Tibial nerve (tissue), 4 donors: ENCODE measurements at regions not wholly inside any gene's neighbourhood (a gene's known extent, or its start where the extent isn't known, plus 50 kb on each side); places are given as distances from the start of the nearest gene placed in this dataset.
"Not testable (repeated sequence)": the region's sequence is repeated elsewhere in the genome, so short reads cannot be mapped to it uniquely, and the experiment has no call there.

Experiments
- DNase-seq, 2 donors: peaks; one replicate each; pipeline ENCODE4 v3.0.0-alpha.2; 2019; ENCODE audit warnings: low spot score in 2 of 2
- H3K27ac ChIP-seq, 4 donors: fragments of 200-600 bp; sonication (generic) in 3 of 4; one replicate each; pipeline ENCODE4 v1.5.1; 2017 to 2019; ENCODE audit warnings: mild to moderate bottlenecking in 1 of 4
- H3K27me3 ChIP-seq, 2 donors: fragments of 200-600 bp; sonication (generic) in 1 of 2; one replicate each; pipeline versions ENCODE4 v1.5.1 to v1.6.0; 2017 to 2019
- H3K36me3 ChIP-seq, 3 donors: fragments of 200-600 bp; sonication (generic); one replicate each; pipeline ENCODE4 v1.5.1; 2018 to 2019
- H3K4me1 ChIP-seq, 4 donors: fragments of 200-600 bp; sonication (generic) in 3 of 4; one replicate each; pipeline ENCODE4 v1.5.1; 2017 to 2019
- H3K4me3 ChIP-seq, 4 donors: fragments of 200-600 bp; sonication (generic) in 3 of 4; one replicate each; pipeline ENCODE4 v1.5.1; 2017 to 2019; ENCODE audit warnings: mild to moderate bottlenecking in 1 of 4, moderate library complexity in 1 of 4
- H3K9me3 ChIP-seq, 4 donors: fragments of 200-600 bp; sonication (generic) in 3 of 4; one replicate each; pipeline ENCODE4 v1.5.1; 2017 to 2019
- CTCF ChIP-seq, 5 experiments: fragments of 200-600 bp in 3 of 5; fragments of 450-650 bp in 2 of 5; sonication (generic) in 3 of 5; IDR thresholded peaks; one replicate each; pipeline ENCODE4 v1.5.1; 2016 to 2019; ENCODE audit warnings: antibody characterized with exemption in 5 of 5, mild to moderate bottlenecking in 3 of 5, moderate library complexity in 2 of 5
- EP300 ChIP-seq, 2 donors: sonication (generic); formaldehyde crosslinking; IDR thresholded peaks; one replicate each; pipeline ENCODE4 v1.6.1; 2017; ENCODE audit warnings: antibody characterized with exemption in 2 of 2, mild to moderate bottlenecking in 1 of 2
- POLR2A ChIP-seq, 2 donors: fragments of 450-650 bp; IDR thresholded peaks; one replicate each; pipeline ENCODE4 v1.6.1; 2017; ENCODE audit warnings: antibody characterized with exemption in 2 of 2, mild to moderate bottlenecking in 2 of 2, moderate library complexity in 2 of 2
- WGBS, 2 donors: methylation state at CpG; one replicate each; pipeline ENCODE4 v1.1.5; 2018; 5-methylcytosine and 5-hydroxymethylcytosine counted together

- Histone ChIP-seq H3K4me3 (no peak overlapping the region), H3K27ac (no peak overlapping the region), H3K36me3 (no peaks in the 10 kb centered on the region), H3K4me1 (peaks cover 0 to 4% (median 0%) of the 10 kb centered on the region in 4 donors), H3K9me3 (no peaks in the 10 kb centered on the region), H3K27me3 (no peaks in the 10 kb centered on the region)
- no peak for TF ChIP-seq POLR2A (IDR thresholded peaks at IDR 0.05)
- no peak for TF ChIP-seq CTCF (IDR thresholded peaks at IDR 0.05)
- TF ChIP-seq EP300 (IDR thresholded peaks at IDR 0.05): no peak
- DNase-seq: no peak
- WGBS, 2 donors: 59 to 63% methylated on average over 6 of the region's 6 CpGs
Measured at GRCh38 chr17:71869841-71870545, 250.8 kb upstream of the SOX9 start.

- TF ChIP-seq CTCF (IDR thresholded peaks at IDR 0.05) (no peak), EP300 (IDR thresholded peaks at IDR 0.05) (no peak), POLR2A (IDR thresholded peaks at IDR 0.05) (no peak)
- 45 to 72% methylated on average over 1 of the region's 1 CpG for WGBS, 2 donors
- DNase-seq: no peak
Measured at GRCh38 chr17:71870546-71870862, 250.3 kb upstream of the SOX9 start.

GRCh38 chr17:71872843-71873485 lies 247.9 kb upstream of the SOX9 start:
- 87 to 88% methylated on average over 6 of the region's 6 CpGs for WGBS, 2 donors
- DNase-seq: no peak

More at GRCh38 chr17:71870546-71870862, 250.3 kb upstream of the SOX9 start:
- Histone ChIP-seq H3K4me1 (peaks cover 0 to 4% (median 0%) of the 10 kb centered on the region in 4 donors), H3K9me3 (no peaks in the 10 kb centered on the region), H3K27ac (no peak overlapping the region), H3K4me3 (no peak overlapping the region), H3K36me3 (no peaks in the 10 kb centered on the region), H3K27me3 (no peaks in the 10 kb centered on the region)

GRCh38 chr17:71874773-71875172 lies 246.0 kb upstream of the SOX9 start:
- not testable (repeated sequence) for H3K4me1 ChIP-seq, H3K9me3 ChIP-seq, H3K36me3 ChIP-seq, DNase-seq, H3K4me3 ChIP-seq, H3K27ac ChIP-seq, H3K27me3 ChIP-seq
- WGBS, 2 donors: 66 to 76% methylated on average over 2 of the region's 2 CpGs

More at GRCh38 chr17:71872843-71873485, 247.9 kb upstream of the SOX9 start:
- TF ChIP-seq CTCF (IDR thresholded peaks at IDR 0.05): no peak
- TF ChIP-seq POLR2A (IDR thresholded peaks at IDR 0.05): no peak
- no peak for TF ChIP-seq EP300 (IDR thresholded peaks at IDR 0.05)
- Histone ChIP-seq H3K27ac (no peak overlapping the region), H3K36me3 (no peaks in the 10 kb centered on the region), H3K9me3 (no peaks in the 10 kb centered on the region), H3K4me1 (peaks cover 0 to 4% (median 0%) of the 10 kb centered on the region in 4 donors), H3K4me3 (no peak overlapping the region), H3K27me3 (no peaks in the 10 kb centered on the region)

GRCh38 chr17:71878271-71878670 lies 242.5 kb upstream of the SOX9 start:
- TF ChIP-seq EP300 (IDR thresholded peaks at IDR 0.05): no peak
- no peak for TF ChIP-seq POLR2A (IDR thresholded peaks at IDR 0.05)
- no peak for TF ChIP-seq CTCF (IDR thresholded peaks at IDR 0.05)
- no peaks in the 10 kb centered on the region for H3K27me3 ChIP-seq
- no peak overlapping the region for H3K27ac ChIP-seq
- no peaks in the 10 kb centered on the region for H3K4me1 ChIP-seq
- no peak for DNase-seq
- no peaks in the 10 kb centered on the region for H3K9me3 ChIP-seq
- no peak overlapping the region for H3K4me3 ChIP-seq
- H3K36me3 ChIP-seq: no peaks in the 10 kb centered on the region
- 14 to 15% methylated on average over 1 of the region's 1 CpG for WGBS, 2 donors
